HEK293T (cell line): ENCODE measurements at regions not wholly inside any gene's neighbourhood (a gene's known extent, or its start where the extent isn't known, plus 50 kb on each side); places are given as distances from the start of the nearest gene placed in this dataset.

Experiments used
- CTCF ChIA-PET: fragments of 350-600 bp; formaldehyde crosslinking; extraction: SDS; loops from one replicate; lab custom pipeline; 2021; ENCODE audit warnings: antibody characterized with exemption, inconsistent platforms; lab: Yijun Ruan, JAX
- POLR2A ChIA-PET: fragments of 350-600 bp; formaldehyde crosslinking; extraction: SDS; loops from one replicate; lab custom pipeline; 2020; ENCODE audit warnings: antibody characterized with exemption, inconsistent platforms; lab: Yijun Ruan, JAX
- DNase-seq: peaks from one replicate; pipeline ENCODE4 v3.0.0; 2012; ENCODE audit warnings: mixed read lengths; ENCODE audit errors: extremely low spot score
- ARNT ChIP-seq: fragments of 450-650 bp; IDR thresholded peaks from 2 replicates; pipeline ENCODE4 v1.6.1; 2017; ENCODE audit warnings: mild to moderate bottlenecking
- BHLHE40 ChIP-seq: fragments of 450-650 bp; IDR thresholded peaks from 2 replicates; pipeline ENCODE4 v1.6.1; 2016; ENCODE audit warnings: mild to moderate bottlenecking, moderate library complexity, borderline replicate concordance
- CTBP1 ChIP-seq: fragments of 450-650 bp; IDR thresholded peaks from 2 replicates; pipeline ENCODE4 v1.6.1; 2016; ENCODE audit warnings: borderline replicate concordance
- ELF4 ChIP-seq: fragments of 450-650 bp; IDR thresholded peaks from 2 replicates; pipeline ENCODE4 v1.6.1; 2017; ENCODE audit warnings: antibody characterized with exemption
- FOXA1 ChIP-seq: fragments of 450-650 bp; IDR thresholded peaks from 2 replicates; pipeline ENCODE4 v1.6.1; 2016; ENCODE audit warnings: mild to moderate bottlenecking
- FOXK2 ChIP-seq: fragments of 450-650 bp; IDR thresholded peaks from 2 replicates; pipeline ENCODE4 v1.6.1; 2016; ENCODE audit warnings: mild to moderate bottlenecking
- FOXM1 ChIP-seq: fragments of 450-650 bp; IDR thresholded peaks from 2 replicates; pipeline ENCODE4 v1.6.1; 2017; ENCODE audit warnings: mild to moderate bottlenecking, borderline replicate concordance
- HDGF ChIP-seq: fragments of 450-650 bp; IDR thresholded peaks from 2 replicates; pipeline ENCODE4 v1.6.1; 2017; ENCODE audit warnings: antibody characterized with exemption, borderline replicate concordance
- L3MBTL2 ChIP-seq: fragments of 450-650 bp; conservative IDR thresholded peaks from 2 replicates; pipeline ENCODE4 v1.6.1; 2016; ENCODE audit warnings: mild to moderate bottlenecking
- LEF1 ChIP-seq: fragments of 450-650 bp; IDR thresholded peaks from 2 replicates; pipeline ENCODE4 v1.6.1; 2017; ENCODE audit warnings: mild to moderate bottlenecking, borderline replicate concordance
- NFRKB ChIP-seq: fragments of 450-650 bp; IDR thresholded peaks from 2 replicates; pipeline ENCODE4 v1.6.1; 2016; ENCODE audit warnings: mild to moderate bottlenecking, moderate library complexity
- PKNOX1 ChIP-seq: fragments of 450-650 bp; IDR thresholded peaks from 2 replicates; pipeline ENCODE4 v1.6.1; 2016
- SP1 ChIP-seq: fragments of 450-650 bp; IDR thresholded peaks from 2 replicates; pipeline ENCODE4 v1.6.1; 2017
- SUZ12 ChIP-seq: fragments of 450-650 bp; IDR thresholded peaks from 2 replicates; pipeline ENCODE4 v1.6.1; 2016; ENCODE audit warnings: mild to moderate bottlenecking
- TARDBP ChIP-seq: fragments of 450-650 bp; IDR thresholded peaks from 2 replicates; pipeline ENCODE4 v1.6.1; 2016
- ZNF384 ChIP-seq: fragments of 450-650 bp; IDR thresholded peaks from 2 replicates; pipeline ENCODE4 v1.6.1; 2016

- ChIA-PET CTCF (no interaction called here), POLR2A (no interaction called here)
- TF ChIP-seq FOXK2 = no peak
- TF ChIP-seq TARDBP = no peak
- no peak for TF ChIP-seq NFRKB
- no peak for TF ChIP-seq L3MBTL2
- no peak for TF ChIP-seq LEF1
- TF ChIP-seq FOXA1 = no peak
- no peak for TF ChIP-seq ARNT
- no peak for TF ChIP-seq PKNOX1
- TF ChIP-seq SUZ12 = no peak
- TF ChIP-seq ELF4 = no peak
- TF ChIP-seq FOXM1 = no peak
- TF ChIP-seq BHLHE40 = no peak
- no peak for TF ChIP-seq ZNF384
- TF ChIP-seq HDGF = no peak
- TF ChIP-seq CTBP1 = no peak
- no peak for TF ChIP-seq SP1
- DNase-seq = no peak
Measured at GRCh38 chr6:105836379-105836778, 249.8 kb upstream of the PRDM1 start.

- CTCF ChIA-PET = interaction anchor here (0.5 to 1.0 kb wide), 2 partner anchors 88 to 331 kb away, joined by 3 to 4 read pairs; no protein-coding TSS in a partner anchor
- peak; percentile 53 for DNase-seq
- no peak for TF ChIP-seq HDGF
- TF ChIP-seq ZNF384 = no peak
- TF ChIP-seq FOXA1 = no peak
- TF ChIP-seq L3MBTL2 = no peak
- no peak for TF ChIP-seq LEF1
- POLR2A ChIA-PET = no interaction called here
Measured at GRCh38 chr6:105835373-105835772, 250.8 kb upstream of the PRDM1 start.

- TF ChIP-seq LEF1 (no peak), HDGF (no peak), NFRKB (no peak), PKNOX1 (no peak), SP1 (no peak), FOXA1 (no peak), FOXK2 (no peak), FOXM1 (no peak), L3MBTL2 (no peak), BHLHE40 (no peak), SUZ12 (no peak), ELF4 (no peak), ARNT (no peak), ZNF384 (no peak), CTBP1 (no peak)
- CTCF ChIA-PET = no interaction called here
- POLR2A ChIA-PET = no interaction called here
- DNase-seq = no peak
Measured at GRCh38 chr6:105833959-105834947, 251.9 kb upstream of the PRDM1 start.

GRCh38 chr6:105832313-105832761 lies 253.8 kb upstream of the PRDM1 start:
- POLR2A ChIA-PET = no interaction called here
- DNase-seq = no peak
- CTCF ChIA-PET = no interaction called here
- TF ChIP-seq FOXM1 (no peak), ZNF384 (no peak), CTBP1 (no peak), FOXK2 (no peak), BHLHE40 (no peak), TARDBP (no peak), SP1 (no peak), ARNT (no peak), NFRKB (no peak), SUZ12 (no peak), FOXA1 (no peak), L3MBTL2 (no peak)

- POLR2A ChIA-PET = no interaction called here
- CTCF ChIA-PET = interaction anchor here (0.6 kb wide), 1 partner anchor 252 kb away, joined by 4 read pairs; no protein-coding TSS in a partner anchor
- DNase-seq = no peak
- TF ChIP-seq SUZ12 (no peak), FOXK2 (no peak), ELF4 (no peak), FOXA1 (no peak), PKNOX1 (no peak), NFRKB (no peak), L3MBTL2 (no peak), SP1 (no peak), TARDBP (no peak), LEF1 (no peak)
Measured at GRCh38 chr6:105831311-105832097, 254.6 kb upstream of the PRDM1 start.
